NCI-H2227 treated with DMSO at 0.1 percent for 48 hours (cell line): ENCODE measurements at regions not wholly inside any gene's neighbourhood (a gene's known extent, or its start where the extent isn't known, plus 50 kb on each side); places are given as distances from the start of the nearest gene placed in this dataset.

ENCODE experiments used
- DNase-seq: peaks from one replicate; lab custom pipeline; 2025; lab: John Stamatoyannopoulos, UW

DNA sequence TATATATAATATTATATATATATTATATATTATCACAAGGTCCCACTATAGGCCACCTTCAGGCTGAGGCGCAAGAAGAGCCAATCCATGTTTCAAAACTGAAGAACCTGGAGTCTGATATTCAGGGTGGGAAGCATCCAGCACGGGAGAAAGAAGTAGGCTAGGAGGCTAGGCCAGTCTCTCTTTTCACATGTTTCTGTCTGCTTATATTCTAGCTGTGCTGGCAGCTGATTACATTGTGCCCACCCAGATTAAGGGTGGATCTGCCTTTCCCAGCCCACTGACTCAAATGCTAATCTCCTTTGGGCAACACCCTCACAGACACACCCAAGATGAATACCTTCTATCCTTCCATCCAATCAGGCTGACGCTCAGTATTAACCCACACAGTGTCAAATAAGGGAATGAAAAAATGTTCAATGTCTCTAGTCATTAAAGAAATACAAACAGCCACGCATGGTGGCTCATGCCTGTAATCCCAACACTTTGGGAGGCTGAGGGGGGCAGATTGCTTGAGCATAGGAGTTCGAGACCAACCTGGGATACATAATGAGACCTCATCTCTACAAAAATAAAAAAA, 135.4 kb upstream of the PCBD1 start:
- DNase-seq = no peak

DNA sequence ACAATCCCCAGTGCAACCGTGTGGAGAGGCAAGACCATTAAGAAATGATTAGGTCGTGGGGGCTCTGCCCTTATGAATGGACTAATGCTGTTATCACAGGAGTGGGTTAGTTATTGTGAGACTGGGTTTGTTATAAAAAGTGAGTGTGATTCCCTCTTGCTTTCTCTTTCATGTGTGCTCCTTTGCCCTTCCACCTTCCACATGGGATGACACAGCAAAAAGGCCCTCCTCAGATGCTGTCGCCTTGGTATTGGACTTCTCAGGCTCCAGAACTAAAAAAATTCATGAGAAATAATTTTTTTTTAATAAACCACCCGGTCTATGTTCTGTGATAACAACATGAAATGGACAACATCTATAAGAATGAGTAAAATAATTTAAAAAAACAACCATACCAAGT, 136.1 kb upstream of the PCBD1 start:
- DNase-seq = no peak

DNA sequence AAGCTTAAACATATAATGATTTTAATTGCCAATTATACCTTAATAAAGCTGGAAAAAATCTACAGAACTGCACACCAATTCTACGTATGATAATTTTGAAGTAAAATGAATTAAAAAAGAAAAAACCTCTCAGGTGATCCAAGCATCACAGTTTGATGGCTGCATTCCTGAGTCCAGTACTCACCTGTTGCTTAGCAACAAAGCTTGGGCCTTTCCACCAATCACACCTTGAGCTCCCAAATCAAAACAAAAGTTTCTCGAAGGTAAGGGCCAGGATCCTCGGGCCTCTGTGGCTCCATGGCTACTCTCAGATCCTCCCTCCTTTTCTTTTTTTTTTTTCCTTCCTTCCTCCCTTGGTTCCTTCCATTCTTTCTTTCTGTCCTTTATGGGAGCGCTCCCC, 137.2 kb upstream of the PCBD1 start:
- DNase-seq = no peak

GRCh38 chr10:71028066-71028465, 139.7 kb upstream of the PCBD1 start:
- no peak for DNase-seq

GRCh38 chr10:71029411-71029892, 141.1 kb upstream of the PCBD1 start:
- no peak for DNase-seq

- no peak for DNase-seq
These were observed 141.5 kb upstream of the PCBD1 start for GRCh38 chr10:71029907-71030306.

GRCh38 chr10:71031026-71031425, 142.7 kb upstream of the PCBD1 start:
- DNase-seq = no peak

- no peak for DNase-seq
These were observed 143.2 kb upstream of the PCBD1 start for GRCh38 chr10:71031603-71032002.

DNA sequence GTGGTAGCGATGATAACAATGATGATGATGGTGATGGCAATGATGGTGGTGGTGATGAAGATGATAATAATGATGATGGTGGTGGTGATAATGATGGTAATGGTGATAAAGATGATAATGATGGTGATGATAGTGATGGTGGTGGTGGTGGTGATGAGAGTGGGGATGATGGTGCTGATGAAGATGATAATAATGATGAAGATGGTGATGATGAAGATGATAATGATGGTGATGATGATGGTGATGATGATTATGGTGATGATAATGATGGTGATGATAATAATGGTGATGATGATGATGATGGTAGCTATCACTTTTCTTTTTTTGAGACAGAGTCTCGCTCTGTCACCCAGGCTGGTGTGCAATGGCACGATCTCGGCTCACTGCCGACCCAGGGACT, 144.5 kb upstream of the PCBD1 start:
- no peak for DNase-seq

DNA sequence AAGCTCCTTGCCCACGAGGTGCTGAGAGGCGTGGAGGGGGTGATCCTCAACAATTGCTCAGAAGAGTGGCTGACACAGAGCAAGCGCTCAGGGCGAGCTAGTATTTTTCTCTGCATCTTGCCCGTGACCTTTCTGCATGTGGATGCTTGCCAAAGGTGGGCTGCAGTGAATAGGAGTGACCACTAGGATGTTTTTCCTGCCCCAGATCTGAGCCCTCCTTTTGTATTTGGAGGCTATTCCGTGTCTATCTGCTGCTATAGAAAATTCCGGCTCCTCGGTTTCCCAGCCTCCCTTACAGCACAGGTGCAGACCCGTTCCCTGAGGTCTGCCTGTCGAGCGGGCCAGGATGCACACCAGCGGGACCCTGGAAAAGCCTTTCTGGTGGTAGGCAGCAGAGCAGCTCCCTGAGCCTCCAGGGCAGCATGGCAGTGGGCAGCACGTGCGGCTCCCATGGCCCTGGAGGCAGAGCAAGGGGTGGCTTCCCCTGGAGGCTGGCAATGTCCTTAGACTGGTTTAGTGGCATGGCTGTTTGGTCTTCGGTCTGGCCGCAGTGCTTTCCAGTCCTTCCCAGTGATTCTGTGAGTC, 145.1 kb upstream of the PCBD1 start:
- no peak for DNase-seq

DNA sequence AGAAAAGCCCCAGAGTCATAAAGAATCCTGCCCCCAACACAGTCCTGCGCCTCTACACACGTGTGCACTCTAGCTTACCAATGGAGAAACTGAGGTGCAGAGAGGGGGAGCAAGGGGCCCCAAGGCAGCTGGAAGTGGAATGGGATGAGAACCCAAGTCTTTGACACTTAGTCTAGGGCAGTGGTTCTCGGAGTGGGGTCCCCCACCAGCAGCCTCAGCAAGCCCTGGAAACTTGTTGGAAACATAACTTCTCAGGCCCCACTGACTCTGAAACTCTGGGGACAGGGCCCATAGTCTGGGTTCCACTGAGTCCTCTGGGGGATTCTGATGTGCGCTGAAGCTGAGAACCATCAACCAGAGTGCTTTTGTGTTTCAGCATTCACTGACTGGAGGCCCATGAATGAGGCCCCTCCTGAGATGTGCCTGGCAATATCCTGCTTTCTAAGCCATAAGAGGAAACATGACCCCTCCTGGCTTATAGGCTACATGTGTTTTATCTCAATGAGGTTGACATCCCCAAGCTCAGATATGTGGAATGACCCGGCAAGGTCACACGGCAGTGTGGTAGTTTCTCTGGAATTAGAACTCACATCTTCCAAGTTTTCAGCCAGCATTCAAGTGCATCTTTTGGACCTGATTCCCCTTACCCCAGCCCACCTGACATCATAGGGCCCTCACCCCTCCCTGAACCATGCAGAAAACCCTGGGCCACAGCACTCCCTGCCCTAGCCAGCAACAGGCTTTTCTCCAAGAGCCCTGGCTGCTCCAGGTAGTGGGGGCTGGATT, 147.3 kb upstream of the PCBD1 start:
- DNase-seq = no peak

- DNase-seq = no peak
These were observed 148.1 kb upstream of the PCBD1 start for GRCh38 chr10:71036297-71036966.

DNA sequence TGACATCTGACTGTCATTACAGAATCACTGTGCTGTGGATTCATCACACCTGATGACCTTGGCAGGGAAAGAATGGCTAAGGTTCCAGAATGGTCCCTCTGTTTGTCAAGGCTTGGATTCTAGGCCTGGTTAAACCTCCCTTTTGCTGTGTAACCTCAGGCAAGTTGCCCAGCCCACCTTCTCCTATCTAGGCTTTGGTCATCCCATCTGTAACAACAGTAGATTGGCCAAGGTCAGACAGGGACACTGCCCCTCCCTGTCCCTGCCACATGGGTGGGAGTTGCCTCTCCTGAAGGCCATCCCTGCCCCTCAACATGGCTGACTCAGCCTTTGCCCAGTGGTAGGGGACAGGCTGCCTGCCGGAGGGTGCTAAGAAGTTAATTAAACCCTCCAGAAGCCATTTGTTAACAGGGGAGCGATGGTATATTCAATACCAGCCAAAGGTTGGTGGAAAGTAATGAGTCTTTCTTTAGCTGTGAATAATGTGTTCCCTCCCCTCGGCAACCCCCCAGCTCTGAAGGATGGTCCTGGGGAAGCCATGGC, 149.8 kb upstream of the PCBD1 start:
- no peak for DNase-seq

- DNase-seq = no peak
These were observed 150.6 kb upstream of the PCBD1 start for GRCh38 chr10:71038921-71039320.

GRCh38 chr10:71039551-71039950, 151.2 kb upstream of the PCBD1 start:
- DNase-seq = no peak

- DNase-seq = no peak
These were observed 152.0 kb upstream of the PCBD1 start for GRCh38 chr10:71040343-71040742.

GRCh38 chr10:71040846-71041605, 152.7 kb upstream of the PCBD1 start:
- DNase-seq = peak; percentile 4

- no peak for DNase-seq
These were observed 153.9 kb upstream of the PCBD1 start for GRCh38 chr10:71042216-71042615.

GRCh38 chr10:71042699-71043098, 154.3 kb upstream of the PCBD1 start:
- DNase-seq = no peak

GRCh38 chr10:71043858-71044257, 155.5 kb upstream of the PCBD1 start:
- no peak for DNase-seq

- DNase-seq = no peak
These were observed 156.4 kb upstream of the PCBD1 start for GRCh38 chr10:71044720-71045119.
